ENCODE measurements at regions not wholly inside any gene's neighbourhood (a gene's known extent, or its start where the extent isn't known, plus 50 kb on each side); places are given as distances from the start of the nearest gene placed in this dataset.
A peak's percentile ranks its signal among the peaks of the same experiment; 100 is the strongest.

- Histone ChIP-seq H3K36me3 (ENCODE audit: control insufficient read depth, insufficient read depth, low read length) (no peaks in the 10 kb centered on the region), H3K27me3 (replicated peaks; ENCODE audit: control insufficient read depth, insufficient read depth, low read length) (no peaks in the 10 kb centered on the region), H3K4me1 (peaks cover 9% of the 10 kb centered on the region), H3K4me3 (ENCODE audit: low read depth, low read length) (no peak overlapping the region), H3K9me3 (0 out of 2 replicates have a peak, but pooled peaks cover 5% of the 10 kb centered on the region)
- no peaks in the 10 kb centered on the region for H3K36me3 Mint-ChIP-seq (ENCODE audit: insufficient read depth, unreplicated experiment)
- no peaks in the 10 kb centered on the region for H3K27me3 Mint-ChIP-seq (ENCODE audit: insufficient read depth, unreplicated experiment)
- H3K4me3 Mint-ChIP-seq (ENCODE audit: unreplicated experiment) = no peak overlapping the region
- H3K27ac Mint-ChIP-seq (ENCODE audit: unreplicated experiment) = no peak overlapping the region
- no TSS peak for BruUV-seq (replicated peaks)
- ChIA-PET CTCF (no interaction called here), POLR2A (no interaction called here)
- TF ChIP-seq CTCF (IDR thresholded peaks at IDR 0.05; ENCODE audit: insufficient read depth in 1 of 2, low read depth in 1 of 2, low read length in 1 of 2, severe bottlenecking in 1 of 2, unreplicated experiment in 1 of 2) = no peak
- H3K4me1 Mint-ChIP-seq (ENCODE audit: low read depth, unreplicated experiment) = peaks cover 4% of the 10 kb centered on the region
- intact Hi-C loops (cut with micrococcal nuclease; ENCODE audit: unreplicated experiment) = loop anchor here (10.0 kb wide), 2 partner anchors 357 to 473 kb away; no protein-coding TSS in a partner anchor
- peaks cover 32% of the 10 kb centered on the region for H3K9me3 Mint-ChIP-seq (ENCODE audit: unreplicated experiment)
- no peak for DNase-seq
Measured at GRCh38 chr12:58341791-58342190, 400.4 kb downstream of the ATP23 start.

- Mint-ChIP-seq H3K27ac (ENCODE audit: unreplicated experiment) (no peak overlapping the region), H3K36me3 (ENCODE audit: insufficient read depth, unreplicated experiment) (no peaks in the 10 kb centered on the region), H3K4me1 (ENCODE audit: low read depth, unreplicated experiment) (no peaks in the 10 kb centered on the region), H3K27me3 (ENCODE audit: insufficient read depth, unreplicated experiment) (no peaks in the 10 kb centered on the region), H3K9me3 (ENCODE audit: unreplicated experiment) (peaks cover 22% of the 10 kb centered on the region), H3K4me3 (ENCODE audit: unreplicated experiment) (no peak overlapping the region)
- CTCF ChIA-PET = no interaction called here
- no TSS peak for BruUV-seq (replicated peaks)
- H3K9me3 ChIP-seq = no peaks in the 10 kb centered on the region; the same call in 1 of the 2 replicates
- no peaks in the 10 kb centered on the region for H3K36me3 ChIP-seq (ENCODE audit: control insufficient read depth, insufficient read depth, low read length)
- H3K4me3 ChIP-seq (ENCODE audit: low read depth, low read length) = no peak overlapping the region
- no peaks in the 10 kb centered on the region for H3K27me3 ChIP-seq (replicated peaks; ENCODE audit: control insufficient read depth, insufficient read depth, low read length)
- H3K4me1 ChIP-seq = no peaks in the 10 kb centered on the region
- TF ChIP-seq CTCF (IDR thresholded peaks at IDR 0.05; ENCODE audit: insufficient read depth in 1 of 2, low read depth in 1 of 2, low read length in 1 of 2, severe bottlenecking in 1 of 2, unreplicated experiment in 1 of 2) = no peak
- intact Hi-C loops (cut with micrococcal nuclease; ENCODE audit: unreplicated experiment) = loop anchor here (10.0 kb wide), 2 partner anchors 358 to 472 kb away; no protein-coding TSS in a partner anchor
- no peak for DNase-seq
- POLR2A ChIA-PET = no interaction called here
Measured at GRCh38 chr12:58342736-58343135, 401.4 kb downstream of the ATP23 start.

- intact Hi-C loops (cut with micrococcal nuclease; ENCODE audit: unreplicated experiment) = loop anchor here (1.0 to 10.0 kb wide), 9 partner anchors 68 to 821 kb away; partner anchors contain the start of gene LRIG3
- no peak overlapping the region for H3K4me3 Mint-ChIP-seq (ENCODE audit: unreplicated experiment)
- peak; percentile 72 to 79 for TF ChIP-seq CTCF (IDR thresholded peaks at IDR 0.05; ENCODE audit: insufficient read depth in 1 of 2, low read depth in 1 of 2, low read length in 1 of 2, severe bottlenecking in 1 of 2, unreplicated experiment in 1 of 2)
Measured at GRCh38 chr12:58346032-58346632, 404.8 kb downstream of the ATP23 start.

More at GRCh38 chr12:58346032-58346632, 404.8 kb downstream of the ATP23 start:
- no peaks in the 10 kb centered on the region for H3K36me3 ChIP-seq (ENCODE audit: control insufficient read depth, insufficient read depth, low read length)
- no peaks in the 10 kb centered on the region for H3K4me1 Mint-ChIP-seq (ENCODE audit: low read depth, unreplicated experiment)
- no peaks in the 10 kb centered on the region for H3K36me3 Mint-ChIP-seq (ENCODE audit: insufficient read depth, unreplicated experiment)
- POLR2A ChIA-PET = no interaction called here
- peaks cover 27% of the 10 kb centered on the region for H3K9me3 ChIP-seq
- H3K27me3 Mint-ChIP-seq (ENCODE audit: insufficient read depth, unreplicated experiment) = no peaks in the 10 kb centered on the region
- no peaks in the 10 kb centered on the region for H3K27me3 ChIP-seq (replicated peaks; ENCODE audit: control insufficient read depth, insufficient read depth, low read length)
- no peak overlapping the region for H3K4me3 ChIP-seq (ENCODE audit: low read depth, low read length)
- peaks cover 24% of the 10 kb centered on the region for H3K9me3 Mint-ChIP-seq (ENCODE audit: unreplicated experiment)
- no peak overlapping the region for H3K27ac Mint-ChIP-seq (ENCODE audit: unreplicated experiment)
- no TSS peak for BruUV-seq (replicated peaks)
- peak in 1 of 2 experiments; percentile 23 for DNase-seq
- CTCF ChIA-PET = no interaction called here
- peaks cover 17% of the 10 kb centered on the region for H3K4me1 ChIP-seq
